KMS-11 (cell line): ENCODE measurements at regions not wholly inside any gene's neighbourhood (a gene's known extent, or its start where the extent isn't known, plus 50 kb on each side); places are given as distances from the start of the nearest gene placed in this dataset.
A peak's percentile ranks its signal among the peaks of the same experiment; 100 is the strongest.
"Not testable (repeated sequence)": the region's sequence is repeated elsewhere in the genome, so short reads cannot be mapped to it uniquely, and the experiment has no call there.

Experiments
- H2AFZ ChIP-seq: fragments of 200-600 bp; sonication (generic); 2 replicates; pipeline ENCODE4 v1.6.1; 2016; ENCODE audit warnings: antibody characterized with exemption, mixed run types, low read depth
- H3K27ac ChIP-seq: fragments of 200-600 bp; sonication (generic); 2 replicates; pipeline ENCODE4 v1.6.1; 2016; ENCODE audit warnings: mild to moderate bottlenecking, mixed run types
- H3K27me3 ChIP-seq: fragments of 200-600 bp; sonication (generic); 2 replicates; pipeline ENCODE4 v1.6.1; 2017; ENCODE audit warnings: mild to moderate bottlenecking, low read depth, mixed run types, moderate library complexity; ENCODE audit not compliant: insufficient read depth
- H3K36me3 ChIP-seq: fragments of 200-600 bp; sonication (generic); 2 replicates; pipeline ENCODE4 v1.6.1; 2017; ENCODE audit warnings: mild to moderate bottlenecking, mixed run types; ENCODE audit not compliant: insufficient read depth
- H3K4me1 ChIP-seq: fragments of 200-600 bp; sonication (generic); 2 replicates; pipeline ENCODE4 v1.6.1; 2016; ENCODE audit warnings: mild to moderate bottlenecking, low read depth, mixed run types; ENCODE audit not compliant: poor library complexity, severe bottlenecking
- H3K4me2 ChIP-seq: fragments of 200-600 bp; sonication (generic); 2 replicates; pipeline ENCODE4 v1.7.0; 2016; ENCODE audit warnings: mild to moderate bottlenecking, mixed run types
- H3K4me3 ChIP-seq: fragments of 200-600 bp; sonication (generic); IDR thresholded peaks from 2 replicates; pipeline ENCODE4 v1.6.1; 2017; ENCODE audit warnings: low read depth, low read length, mixed read lengths; ENCODE audit not compliant: insufficient read depth
- H3K79me2 ChIP-seq: fragments of 200-600 bp; sonication (generic); 2 replicates; pipeline ENCODE4 v1.6.1; 2016; ENCODE audit warnings: low read depth, mixed run types; ENCODE audit not compliant: insufficient read depth
- H3K9ac ChIP-seq: fragments of 200-600 bp; sonication (generic); 2 replicates; pipeline ENCODE4 v1.6.1; 2016; ENCODE audit warnings: mild to moderate bottlenecking, mixed run types
- H4K20me1 ChIP-seq: fragments of 200-600 bp; sonication (generic); 2 replicates; pipeline ENCODE4 v1.6.1; 2016; ENCODE audit warnings: mild to moderate bottlenecking, mixed run types; ENCODE audit not compliant: insufficient read depth

DNA sequence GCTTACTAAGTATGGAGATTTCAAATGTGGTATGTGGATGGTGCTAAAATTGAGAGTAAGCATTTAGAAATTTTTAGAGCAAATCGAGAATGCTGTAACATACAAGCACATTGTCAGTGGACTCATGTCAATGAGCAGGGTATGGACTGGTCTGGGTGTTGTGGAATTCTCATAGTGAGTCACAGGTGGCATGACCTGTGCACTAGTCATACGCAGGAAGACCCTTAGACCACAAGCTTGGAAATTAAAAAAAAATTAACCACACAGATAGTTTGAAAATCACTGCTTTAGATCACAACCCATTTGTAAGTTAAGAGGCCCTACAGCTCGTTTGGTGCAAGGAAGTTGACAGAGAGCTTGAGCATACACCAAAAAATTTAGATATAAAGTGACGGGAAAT lies 102.9 kb upstream of the NBPF19 start:
- H3K27me3 ChIP-seq, H4K20me1 ChIP-seq, H3K27ac ChIP-seq, H2AFZ ChIP-seq, H3K9ac ChIP-seq, H3K4me1 ChIP-seq, H3K36me3 ChIP-seq, H3K4me3 ChIP-seq, H3K79me2 ChIP-seq, H3K4me2 ChIP-seq: not testable (repeated sequence)

DNA sequence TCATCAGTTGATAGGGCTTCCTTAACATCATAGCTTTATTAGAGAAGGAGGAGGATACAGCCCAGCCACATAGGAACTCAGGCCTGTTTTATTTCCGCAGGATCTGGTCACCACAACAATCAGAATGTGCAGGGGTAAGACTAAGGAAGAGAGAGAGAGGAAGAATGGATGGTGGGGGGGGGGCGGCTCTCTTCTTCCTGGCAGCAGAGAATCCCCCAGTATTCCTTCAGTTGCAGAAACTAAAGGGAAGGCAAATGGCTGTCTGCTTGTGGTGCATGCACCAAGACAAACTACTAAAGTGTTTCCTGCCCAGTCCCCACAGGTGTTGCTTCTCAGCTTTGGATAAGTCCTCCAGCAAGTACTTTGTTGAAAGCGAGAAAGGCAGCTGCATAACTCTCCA lies 96.4 kb upstream of the NBPF19 start:
- peak overlapping the region; percentile 65 for H2AFZ ChIP-seq
- not testable (repeated sequence) for H3K36me3 ChIP-seq, H4K20me1 ChIP-seq, H3K4me3 ChIP-seq, H3K79me2 ChIP-seq, H3K27me3 ChIP-seq
- H3K9ac ChIP-seq = peak overlapping the region; percentile 49; the same call in 1 of the 2 replicates
- H3K27ac ChIP-seq = peak overlapping the region; percentile 85
- H3K4me1 ChIP-seq = peaks cover 18% of the 10 kb centered on the region
- H3K4me2 ChIP-seq = peak overlapping the region; percentile 93

DNA sequence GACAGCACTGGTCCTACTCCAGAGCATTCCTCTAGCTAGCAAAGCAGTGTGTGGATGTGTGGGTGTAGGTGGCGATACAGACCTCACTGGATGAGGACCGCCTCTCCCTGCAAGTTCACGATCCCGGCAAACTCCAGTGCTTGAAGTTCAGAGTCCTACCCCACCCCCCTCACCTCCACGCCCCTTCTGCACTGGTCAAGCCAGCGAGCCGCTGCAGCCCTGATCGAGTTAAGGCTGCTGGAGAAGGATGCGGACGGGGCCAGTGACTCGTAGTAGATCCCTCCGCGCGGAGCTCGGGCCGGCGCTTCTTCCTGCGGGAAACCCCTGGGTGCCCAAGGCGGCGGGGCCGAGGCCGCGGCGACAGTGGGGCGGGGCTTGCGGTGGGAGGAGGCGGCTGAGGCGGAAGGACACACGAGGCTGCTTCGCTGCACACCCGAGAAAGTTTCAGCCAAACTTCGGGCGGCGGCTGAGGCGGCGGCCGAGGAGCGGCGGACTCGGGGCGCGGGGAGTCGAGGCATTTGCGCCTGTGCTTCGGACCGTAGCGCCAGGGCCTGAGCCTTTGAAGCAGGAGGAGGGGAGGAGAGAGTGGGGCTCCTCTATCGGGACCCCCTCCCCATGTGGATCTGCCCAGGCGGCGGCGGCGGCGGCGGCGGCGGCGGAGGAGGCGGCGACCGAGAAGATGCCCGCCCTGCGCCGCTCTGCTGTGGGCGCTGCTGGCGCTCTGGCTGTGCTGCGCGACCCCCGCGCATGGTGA lies 84.5 kb upstream of the NBPF19 start:
- peak overlapping the region; percentile 69; the same call in 1 of the 2 replicates for H3K9ac ChIP-seq
- not testable (repeated sequence) for H3K27me3 ChIP-seq, H4K20me1 ChIP-seq, H3K4me3 ChIP-seq, H3K36me3 ChIP-seq
- peak overlapping the region; percentile 55 for H3K27ac ChIP-seq
- peak overlapping the region; percentile 31; the same call in 1 of the 2 replicates for H3K4me2 ChIP-seq
- peaks cover 24% of the 10 kb centered on the region for H3K79me2 ChIP-seq
- peaks cover 29% of the 10 kb centered on the region for H3K4me1 ChIP-seq
- H2AFZ ChIP-seq = peak overlapping the region; percentile 76

DNA sequence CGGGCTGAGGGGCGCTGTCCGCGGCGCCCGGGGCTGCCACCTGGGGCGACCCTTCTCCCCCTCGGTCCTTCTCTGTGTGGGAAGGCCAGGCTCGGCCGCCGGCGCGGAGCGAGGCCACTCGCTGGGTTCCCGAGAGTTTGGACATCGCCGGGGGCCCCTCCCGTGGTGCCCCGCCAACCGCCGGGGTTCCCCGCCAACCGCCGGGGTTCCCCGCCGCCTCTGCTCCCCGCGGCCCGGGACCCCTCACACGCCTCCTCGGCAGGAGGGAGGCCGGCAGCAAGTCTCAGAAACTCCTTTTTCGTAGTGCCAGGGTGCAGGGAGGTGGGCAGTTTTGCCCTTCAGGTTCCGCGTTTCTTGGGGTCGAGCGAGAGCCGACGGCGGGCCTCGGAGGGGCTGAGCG lies 83.9 kb upstream of the NBPF19 start:
- not testable (repeated sequence) for H3K27me3 ChIP-seq, H3K36me3 ChIP-seq, H4K20me1 ChIP-seq, H3K4me3 ChIP-seq, H3K4me2 ChIP-seq
- H3K4me1 ChIP-seq = peaks cover 29% of the 10 kb centered on the region
- peak overlapping the region; percentile 55; the same call in 1 of the 2 replicates for H3K27ac ChIP-seq
- peaks cover 29% of the 10 kb centered on the region for H3K79me2 ChIP-seq
- 0 out of 2 replicates have a peak overlapping the region, but pooled peaks have one; percentile 76 for H2AFZ ChIP-seq
- peak overlapping the region; percentile 69; the same call in 1 of the 2 replicates for H3K9ac ChIP-seq

DNA sequence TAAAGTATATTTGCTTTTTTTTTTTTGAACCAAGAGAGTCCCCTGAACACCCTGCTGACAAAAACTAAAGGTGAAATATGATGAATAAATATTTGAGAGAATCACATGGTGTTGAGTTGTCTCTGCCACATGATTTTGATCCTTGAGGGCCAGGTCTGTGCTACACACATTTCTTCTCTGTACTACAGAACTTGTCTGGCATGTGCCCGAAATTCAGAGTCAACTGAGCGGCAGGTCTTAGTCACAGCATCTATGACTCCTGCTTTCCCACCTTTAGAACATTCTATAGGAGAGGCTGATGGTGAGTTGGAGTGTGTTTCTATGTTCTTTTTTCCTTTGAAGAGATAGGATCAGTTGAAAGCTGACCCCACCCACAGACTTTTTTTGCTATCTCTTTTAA lies 79.0 kb upstream of the NBPF19 start:
- H3K4me3 ChIP-seq = not testable (repeated sequence)

DNA sequence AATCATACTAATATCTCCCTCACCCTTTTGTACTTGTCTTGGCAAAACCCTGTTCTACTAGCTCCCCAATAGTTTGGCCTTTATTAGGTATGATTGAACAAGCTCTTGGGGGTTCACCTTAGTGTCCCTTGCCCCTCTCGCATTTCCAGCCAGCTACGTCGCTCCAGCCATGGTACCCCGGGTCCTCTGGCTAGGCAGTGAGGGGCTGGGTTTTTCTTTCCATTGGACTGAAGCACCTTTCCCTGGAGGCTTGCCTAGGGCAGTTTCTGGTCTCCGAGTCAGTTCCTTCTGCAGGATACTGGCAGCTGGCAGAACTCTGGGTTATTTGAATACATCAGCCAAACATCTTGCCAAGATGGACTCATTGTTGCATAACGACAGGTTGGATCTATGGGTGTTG lies 76.3 kb upstream of the NBPF19 start:
- H3K4me2 ChIP-seq, H3K9ac ChIP-seq, H4K20me1 ChIP-seq, H2AFZ ChIP-seq, H3K27me3 ChIP-seq, H3K27ac ChIP-seq, H3K4me3 ChIP-seq, H3K36me3 ChIP-seq: not testable (repeated sequence)
- Histone ChIP-seq H3K79me2 (peaks cover 27% of the 10 kb centered on the region), H3K4me1 (peaks cover 24% of the 10 kb centered on the region)

More for the DNA sequence above, 79.0 kb upstream of the NBPF19 start:
- not testable (repeated sequence) for H3K36me3 ChIP-seq, H3K9ac ChIP-seq, H2AFZ ChIP-seq, H4K20me1 ChIP-seq, H3K4me2 ChIP-seq, H3K27ac ChIP-seq, H3K27me3 ChIP-seq
- Histone ChIP-seq H3K79me2 (peaks cover 39% of the 10 kb centered on the region), H3K4me1 (peaks cover 35% of the 10 kb centered on the region)

DNA sequence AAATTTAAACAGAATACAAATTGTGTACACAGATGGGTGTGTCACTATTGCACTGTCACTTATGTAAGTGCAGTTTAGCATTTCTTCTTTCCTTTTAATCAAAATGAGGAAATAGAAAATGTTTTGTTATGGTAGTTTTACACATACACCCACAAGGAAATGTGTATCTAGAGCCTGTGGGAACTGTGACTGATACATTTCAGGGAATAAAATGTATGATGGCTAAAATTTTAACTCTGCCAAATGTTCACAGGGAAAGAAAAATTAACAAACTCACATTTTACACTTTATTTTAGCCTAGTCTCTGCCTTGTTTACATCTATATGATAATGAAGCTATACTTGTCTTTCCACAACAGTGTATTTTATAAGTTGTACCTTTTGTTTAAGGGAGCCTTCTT lies 66.4 kb upstream of the NBPF19 start:
- not testable (repeated sequence) for H2AFZ ChIP-seq, H4K20me1 ChIP-seq, H3K4me2 ChIP-seq, H3K4me3 ChIP-seq, H3K9ac ChIP-seq, H3K36me3 ChIP-seq, H3K27ac ChIP-seq, H3K27me3 ChIP-seq, H3K4me1 ChIP-seq
- peaks cover 15% of the 10 kb centered on the region; the same call in 1 of the 2 replicates for H3K79me2 ChIP-seq

DNA sequence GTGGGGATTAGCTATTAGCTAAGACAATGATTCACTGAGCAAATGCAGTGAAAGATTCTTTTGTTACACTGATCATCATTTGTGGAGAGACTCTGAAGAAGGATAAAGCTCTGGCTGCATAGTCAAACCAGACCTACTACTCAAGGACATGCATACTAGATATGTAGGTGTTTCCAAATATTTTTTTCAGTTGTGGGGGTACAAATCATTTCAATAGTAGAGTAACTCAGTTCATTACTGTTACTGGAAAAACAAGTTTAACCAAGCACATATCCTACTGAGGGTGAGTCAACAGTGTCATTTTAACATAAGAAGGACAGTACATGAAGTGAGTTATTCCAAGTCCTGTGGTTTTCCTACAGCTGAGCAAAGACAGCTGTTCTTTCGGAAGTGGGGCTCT lies 59.5 kb upstream of the NBPF19 start:
- not testable (repeated sequence) for H4K20me1 ChIP-seq, H3K79me2 ChIP-seq, H3K36me3 ChIP-seq, H3K27ac ChIP-seq, H3K4me1 ChIP-seq, H3K4me3 ChIP-seq, H3K4me2 ChIP-seq, H3K27me3 ChIP-seq, H3K9ac ChIP-seq, H2AFZ ChIP-seq

DNA sequence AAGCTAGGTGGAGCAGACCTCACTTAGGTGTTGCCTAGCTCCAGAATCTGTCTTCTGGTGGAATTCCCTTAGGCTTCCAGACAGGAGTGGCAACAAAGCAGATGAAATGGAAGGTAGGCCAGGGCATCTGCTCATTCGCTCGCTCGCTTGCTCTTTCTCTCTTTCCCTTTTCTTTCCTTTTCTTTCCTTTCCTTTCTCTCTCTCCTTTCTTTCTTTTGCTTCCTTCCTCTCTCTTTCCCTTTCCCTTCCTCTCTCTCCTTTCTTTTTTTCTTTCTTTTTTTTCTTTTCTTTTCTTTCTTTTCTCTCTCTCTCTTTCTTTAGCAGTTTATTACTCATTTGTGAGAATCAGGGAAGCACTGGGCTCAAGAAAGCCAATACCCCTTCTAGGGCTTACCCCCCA lies 56.1 kb upstream of the NBPF19 start:
- not testable (repeated sequence) for H3K4me3 ChIP-seq, H3K9ac ChIP-seq, H2AFZ ChIP-seq, H3K4me1 ChIP-seq, H3K36me3 ChIP-seq, H3K27ac ChIP-seq, H3K4me2 ChIP-seq, H4K20me1 ChIP-seq, H3K27me3 ChIP-seq
- peaks cover 15% of the 10 kb centered on the region; the same call in 1 of the 2 replicates for H3K79me2 ChIP-seq

DNA sequence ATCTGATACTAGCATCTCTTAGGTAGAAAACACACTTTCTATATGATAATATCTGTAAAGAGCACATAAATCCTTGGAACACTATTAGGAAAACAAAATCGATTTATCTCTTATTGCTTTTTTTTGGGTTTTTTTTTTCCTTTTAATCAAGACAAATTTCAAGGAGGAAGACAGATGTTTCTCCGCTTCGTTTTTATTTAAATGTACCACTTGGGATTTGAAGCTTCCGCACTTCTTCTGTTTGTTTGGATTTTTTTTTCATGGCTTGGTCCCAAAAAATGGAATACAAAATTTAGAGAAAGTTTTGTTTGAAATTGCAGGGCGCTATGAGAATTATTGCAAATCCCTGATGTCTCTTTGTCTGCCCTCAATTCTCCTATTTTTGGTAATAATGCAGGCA lies 51.7 kb upstream of the NBPF19 start:
- not testable (repeated sequence) for H3K4me2 ChIP-seq, H3K4me1 ChIP-seq, H3K9ac ChIP-seq, H3K4me3 ChIP-seq, H3K27ac ChIP-seq, H2AFZ ChIP-seq, H4K20me1 ChIP-seq, H3K27me3 ChIP-seq, H3K36me3 ChIP-seq
- H3K79me2 ChIP-seq = peaks cover 15% of the 10 kb centered on the region; the same call in 1 of the 2 replicates
